ENCODE measurements at regions not wholly inside any gene's neighbourhood (a gene's known extent, or its start where the extent isn't known, plus 50 kb on each side); places are given as distances from the start of the nearest gene placed in this dataset.

DNA sequence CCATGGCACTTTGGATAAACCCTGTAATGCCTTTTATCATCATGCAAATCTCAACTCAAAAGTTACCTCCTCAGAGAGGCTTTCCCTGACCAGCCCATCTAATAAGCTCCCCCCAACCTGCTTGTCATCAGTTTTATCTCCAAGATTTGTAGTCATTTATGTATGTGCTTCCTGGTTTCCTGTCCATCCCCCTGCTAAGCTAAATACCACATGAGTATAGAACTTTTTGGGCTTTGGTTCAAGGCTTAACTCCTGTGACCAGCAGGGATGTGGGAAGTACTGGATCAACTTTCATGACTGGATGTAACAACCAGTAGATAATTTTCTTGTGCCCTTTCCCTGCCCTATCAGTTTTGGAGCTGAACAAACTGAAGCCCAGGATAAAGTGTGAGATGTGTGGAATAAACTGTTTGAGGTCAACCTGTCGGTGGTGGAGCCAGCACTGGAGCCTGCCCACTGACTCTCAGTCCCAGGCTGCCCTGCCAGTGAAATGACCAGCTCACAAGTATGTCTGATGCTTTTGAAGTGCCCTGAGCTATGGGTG lies 148.6 kb downstream of the CYP26A1 start:
- intact Hi-C loops (cut with micrococcal nuclease): no loop called here
- Histone ChIP-seq H3K4me1 (ENCODE audit: control insufficient read depth in 1 of 2, insufficient read depth in 2 of 2, low read length in 2 of 2) (no peaks in the 10 kb centered on the region), H3K36me3 (ENCODE audit: control insufficient read depth in 1 of 2, insufficient read depth in 2 of 2, low read length in 2 of 2) (no peaks in the 10 kb centered on the region), H3K79me2 (ENCODE audit: insufficient read depth, low read length) (no peaks in the 10 kb centered on the region), H3K9ac (ENCODE audit: low read length) (no peak overlapping the region), H3K27me3 (ENCODE audit: insufficient read depth, low read length) (no peaks in the 10 kb centered on the region), H3K9me3 (ENCODE audit: control insufficient read depth in 1 of 2, insufficient read depth in 1 of 2, low read depth in 1 of 2, low read length in 2 of 2) (no peaks in the 10 kb centered on the region), H4K20me1 (ENCODE audit: insufficient read depth) (no peaks in the 10 kb centered on the region), H3K27ac (ENCODE audit: low read depth, low read length) (no peak overlapping the region), H2AFZ (ENCODE audit: low read depth, low read length, poor library complexity, severe bottlenecking) (no peak overlapping the region), H3K4me3 (replicated peaks in 1 of 2; ENCODE audit: low read depth in 1 of 2, low read length in 2 of 2) (no peak overlapping the region), H3K4me2 (ENCODE audit: low read length) (no peak overlapping the region), H3K9me2 (ENCODE audit: insufficient read depth) (0 out of 2 replicates have a peak, but pooled peaks cover 2% of the 10 kb centered on the region)
- no peak for ATAC-seq
- ChIA-PET CTCF (no interaction called here), POLR2A (no interaction called here), RAD21 (ENCODE audit: low non-redundant PET in 1 of 2, low total read pairs in 2 of 2, uncharacterized antibody in 2 of 2, unreplicated experiment in 2 of 2) (no interaction called here)
- DNase-seq (ENCODE audit: low read depth, low spot score): no peak
- no peak for TF ChIP-seq CEBPB (IDR thresholded peaks at IDR 0.05; ENCODE audit: low read depth)
- no peak for TF ChIP-seq ZFX (IDR thresholded peaks at IDR 0.05)
- TF ChIP-seq, protein P1, sequence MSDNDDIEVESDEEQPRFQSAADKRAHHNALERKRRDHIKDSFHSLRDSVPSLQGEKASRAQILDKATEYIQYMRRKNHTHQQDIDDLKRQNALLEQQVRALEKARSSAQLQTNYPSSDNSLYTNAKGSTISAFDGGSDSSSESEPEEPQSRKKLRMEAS (IDR thresholded peaks at IDR 0.05): no peak
- no peak for TF ChIP-seq SIN3A (IDR thresholded peaks at IDR 0.05; ENCODE audit: low read depth)
- no peak for TF ChIP-seq TCF7L2 (IDR thresholded peaks at IDR 0.05; ENCODE audit: borderline replicate concordance, extremely low read depth, insufficient read depth, insufficient read length)
- no peak for TF ChIP-seq YY1 (IDR thresholded peaks at IDR 0.05; ENCODE audit: extremely low read depth, insufficient replicate concordance, low read depth, low read length)
- no peak for TF ChIP-seq ZNF274 (IDR thresholded peaks at IDR 0.05; ENCODE audit: low read depth, low read length)
- BruUV-seq (replicated peaks): no TSS peak

GRCh38 chr10:93222876-93223275 lies 149.2 kb downstream of the CYP26A1 start:
- intact Hi-C loops (cut with micrococcal nuclease): no loop called here
- no TSS peak for BruUV-seq (replicated peaks)
- POLR2A ChIA-PET: no interaction called here

More at GRCh38 chr10:93222876-93223275, 149.2 kb downstream of the CYP26A1 start:
- TF ChIP-seq, protein P1 (IDR thresholded peaks at IDR 0.05): no peak
- Histone ChIP-seq H3K27ac (ENCODE audit: low read depth, low read length) (no peak overlapping the region), H3K27me3 (ENCODE audit: insufficient read depth, low read length) (no peaks in the 10 kb centered on the region), H3K4me3 (replicated peaks in 1 of 2; ENCODE audit: low read depth in 1 of 2, low read length in 2 of 2) (no peak overlapping the region), H2AFZ (ENCODE audit: low read depth, low read length, poor library complexity, severe bottlenecking) (no peak overlapping the region), H3K36me3 (ENCODE audit: control insufficient read depth in 1 of 2, insufficient read depth in 2 of 2, low read length in 2 of 2) (no peaks in the 10 kb centered on the region), H3K79me2 (ENCODE audit: insufficient read depth, low read length) (no peaks in the 10 kb centered on the region), H3K9ac (ENCODE audit: low read length) (no peak overlapping the region), H3K9me2 (ENCODE audit: insufficient read depth) (no peaks in the 10 kb centered on the region), H3K4me2 (ENCODE audit: low read length) (no peak overlapping the region), H3K9me3 (ENCODE audit: control insufficient read depth in 1 of 2, insufficient read depth in 1 of 2, low read depth in 1 of 2, low read length in 2 of 2) (no peaks in the 10 kb centered on the region), H3K4me1 (ENCODE audit: control insufficient read depth in 1 of 2, insufficient read depth in 2 of 2, low read length in 2 of 2) (no peaks in the 10 kb centered on the region), H4K20me1 (ENCODE audit: insufficient read depth) (no peaks in the 10 kb centered on the region)
- DNase-seq (ENCODE audit: low read depth, low spot score) (no peak), ATAC-seq (no peak)
- CTCF ChIA-PET: no interaction called here
- RAD21 ChIA-PET (ENCODE audit: low non-redundant PET in 1 of 2, low total read pairs in 2 of 2, uncharacterized antibody in 2 of 2, unreplicated experiment in 2 of 2): no interaction called here

Measured in HCT116 (cell line).